HG03025 (cell line): ENCODE measurements at regions not wholly inside any gene's neighbourhood (a gene's known extent, or its start where the extent isn't known, plus 50 kb on each side); places are given as distances from the start of the nearest gene placed in this dataset.

Source experiments
- ATAC-seq: cut with Tn5 transposase; IDR thresholded peaks from one replicate; pipeline ENCODE4 v1.9.1; 2021; ENCODE audit warnings: mild to moderate bottlenecking, moderate library complexity; ENCODE audit not compliant: unreplicated experiment, low FRiP score

- ATAC-seq = no peak
Measured at GRCh38 chr4:12724510-12724909, 759.6 kb downstream of the RAB28 start.

DNA sequence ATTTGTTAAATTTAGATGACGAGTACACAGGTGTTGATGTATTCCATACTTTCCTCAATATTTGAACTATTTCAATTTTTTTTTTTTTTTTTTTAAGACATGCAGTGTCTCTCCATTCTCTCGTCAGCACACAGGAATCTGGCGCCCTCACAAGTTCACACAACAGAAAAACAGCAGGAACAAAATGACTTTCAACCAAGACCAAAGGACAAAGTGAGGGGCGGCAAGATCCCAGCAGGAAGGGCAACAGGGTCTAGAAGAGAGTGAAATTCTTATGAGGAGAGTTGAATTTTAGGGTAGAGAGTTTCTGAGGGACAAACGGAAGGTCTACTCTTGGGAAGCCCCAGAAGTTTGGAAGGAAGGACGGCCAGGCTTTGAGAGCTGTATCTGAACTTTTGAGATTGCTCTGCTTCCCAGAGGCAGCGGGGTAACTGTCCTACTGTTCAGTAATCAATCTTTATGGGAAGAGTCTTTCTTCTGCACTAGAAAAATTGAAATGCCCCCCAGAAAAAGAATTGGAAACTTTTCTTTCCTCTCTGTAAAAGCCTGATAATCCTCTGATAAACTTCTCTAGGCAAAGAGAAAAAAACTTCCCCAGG is 760.2 kb downstream of the RAB28 start:
- no peak for ATAC-seq

DNA sequence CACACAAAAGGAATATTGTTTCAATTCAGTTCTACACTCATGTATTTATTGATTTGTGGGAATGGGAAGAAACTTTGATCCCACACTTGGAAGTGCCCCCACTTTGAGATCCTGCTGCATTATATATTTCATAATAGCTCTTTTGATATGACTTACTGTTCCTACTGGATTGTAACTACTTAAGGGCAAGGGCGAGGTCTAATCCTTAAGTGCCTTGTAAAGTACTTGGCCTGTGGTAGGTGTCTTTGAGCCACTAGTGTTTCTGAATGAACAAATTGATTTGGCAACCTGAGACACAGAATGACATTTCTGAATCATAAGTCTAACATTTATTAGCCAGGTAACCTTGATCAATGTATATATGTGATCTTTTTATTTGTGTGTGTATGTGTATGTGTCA is 767.2 kb downstream of the RAB28 start:
- no peak for ATAC-seq

DNA sequence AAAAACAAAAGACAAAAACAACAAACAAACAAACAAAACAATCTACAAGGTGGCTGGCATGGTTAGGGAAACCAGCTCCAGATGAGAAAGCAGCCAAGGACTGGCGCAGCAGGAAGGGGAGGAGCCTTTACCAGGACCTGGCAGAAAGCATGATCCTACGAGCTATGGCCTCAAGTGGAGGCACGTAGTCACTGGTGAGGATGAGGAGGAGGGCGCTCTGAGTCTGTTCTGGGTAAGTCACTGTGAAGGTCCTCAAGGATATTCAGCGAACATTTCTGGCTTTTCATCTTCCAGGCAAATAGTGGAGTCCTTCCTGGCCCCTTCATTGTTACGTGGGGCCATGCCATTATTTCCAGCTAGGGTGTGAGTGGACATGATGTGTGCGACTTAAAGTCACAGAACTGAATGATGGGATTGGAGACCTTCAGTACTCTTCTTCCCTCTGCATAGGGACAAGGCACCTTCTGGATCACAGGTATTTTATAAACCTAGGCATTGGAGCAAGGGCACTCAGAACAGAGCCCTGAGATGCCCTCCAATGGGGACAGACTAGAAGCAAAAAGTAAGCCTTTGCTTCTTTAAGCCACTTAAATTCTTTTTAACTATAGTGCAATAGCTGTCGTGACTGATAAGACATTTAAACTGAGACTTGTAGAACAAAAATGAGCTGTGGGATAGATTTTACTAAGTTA is 771.3 kb downstream of the RAB28 start:
- no peak for ATAC-seq

DNA sequence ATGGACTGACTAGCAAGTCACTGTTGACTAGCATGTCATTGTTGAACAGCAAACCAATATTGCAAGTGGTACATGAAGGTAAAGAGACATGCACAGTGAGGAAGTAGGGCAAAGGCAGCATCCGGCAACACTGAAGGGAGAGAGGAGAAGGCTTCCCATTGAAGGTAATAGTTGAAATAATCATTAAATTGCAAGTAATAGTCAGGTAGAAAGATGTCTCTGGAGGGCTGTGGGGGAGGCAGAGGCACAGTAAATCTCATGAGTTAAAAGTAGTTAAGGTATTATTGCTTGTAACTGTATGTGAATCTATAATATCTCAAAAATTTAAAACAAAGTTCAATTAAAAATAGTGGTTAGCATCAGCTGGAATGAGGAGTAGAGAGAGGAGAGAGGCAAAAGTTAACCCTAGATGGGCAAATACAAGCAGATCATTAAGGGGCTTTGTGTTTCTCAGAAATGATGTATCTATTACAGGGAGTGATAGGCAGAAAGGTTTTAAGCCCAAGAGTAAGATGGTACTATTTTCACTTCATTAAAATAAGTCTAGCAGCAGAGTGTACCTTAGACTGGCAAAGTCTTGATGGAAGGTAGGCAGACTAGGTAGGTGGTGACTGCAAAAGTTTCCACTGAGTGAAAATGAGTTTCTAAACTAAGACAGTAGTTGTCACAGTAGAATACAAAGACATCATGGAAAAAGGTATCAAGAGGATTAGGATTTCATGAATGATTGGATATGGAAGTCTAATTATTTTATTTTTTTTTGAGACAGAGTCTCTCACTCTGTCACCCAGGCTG is 776.6 kb downstream of the RAB28 start:
- no peak for ATAC-seq

- ATAC-seq = no peak
Measured at GRCh38 chr4:12703036-12703435, 781.1 kb downstream of the RAB28 start.

DNA sequence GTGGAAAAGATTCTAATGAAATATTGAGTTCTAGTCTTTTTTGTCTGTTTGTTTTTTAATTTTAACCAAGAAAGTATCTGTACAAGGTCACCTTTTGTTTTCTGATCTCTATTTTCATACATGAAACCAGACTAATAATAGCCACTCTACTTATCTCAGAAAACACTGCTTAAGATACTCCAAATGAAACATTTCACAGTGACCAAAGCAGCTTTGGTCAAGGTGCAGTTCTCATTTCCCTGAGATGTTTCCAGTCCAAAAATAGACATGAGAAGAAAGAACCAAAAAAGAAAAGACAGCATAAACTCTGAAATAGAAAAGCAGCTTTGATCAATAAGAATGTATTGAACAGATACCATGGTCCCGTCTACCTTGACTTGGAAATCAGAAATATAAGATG is 782.8 kb downstream of the RAB28 start:
- peak; percentile 76 for ATAC-seq

DNA sequence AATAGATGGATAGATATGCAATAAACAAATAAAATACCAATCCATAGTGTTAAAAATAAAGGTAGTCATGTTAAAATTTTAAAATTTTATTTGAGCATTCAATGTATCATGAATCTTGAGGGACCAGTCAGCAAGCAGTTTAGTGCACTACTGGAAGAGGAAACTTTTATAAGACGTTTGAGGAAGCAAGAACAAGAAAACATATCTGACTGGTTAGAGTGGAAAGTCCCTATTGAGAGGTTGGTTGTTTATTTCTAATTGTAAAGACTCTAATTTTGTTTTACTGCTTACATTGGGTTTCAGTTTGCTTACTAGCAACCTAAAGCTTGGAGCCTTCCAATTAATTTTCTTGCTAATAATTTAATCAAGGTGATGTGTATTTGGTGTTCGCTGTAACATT is 786.2 kb downstream of the RAB28 start:
- ATAC-seq = no peak

- ATAC-seq = no peak
Measured at GRCh38 chr4:12692815-12693214, 791.3 kb downstream of the RAB28 start.

DNA sequence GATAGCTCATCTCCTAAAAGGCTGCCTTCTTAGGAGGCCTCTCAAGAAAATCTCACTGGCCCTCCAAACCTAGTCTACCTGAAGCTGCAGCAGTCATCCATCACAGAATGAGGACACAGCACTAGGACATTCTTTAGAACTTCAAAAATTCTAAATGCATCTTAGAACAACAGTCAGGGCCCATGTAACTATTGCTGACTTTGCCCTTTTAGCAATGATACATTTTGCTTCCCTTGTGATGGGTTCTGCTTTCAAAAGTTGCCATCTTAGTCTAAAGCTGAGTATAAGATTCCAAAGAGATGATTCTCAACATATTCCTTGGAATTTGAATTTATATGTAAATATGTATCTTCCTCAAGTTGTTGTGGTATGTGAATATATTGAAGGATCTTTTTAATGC is 793.0 kb downstream of the RAB28 start:
- no peak for ATAC-seq

GRCh38 chr4:12689457-12689856 is 794.7 kb downstream of the RAB28 start:
- ATAC-seq = no peak

GRCh38 chr4:12679217-12679616 is 804.9 kb downstream of the RAB28 start:
- peak; percentile 53 for ATAC-seq

DNA sequence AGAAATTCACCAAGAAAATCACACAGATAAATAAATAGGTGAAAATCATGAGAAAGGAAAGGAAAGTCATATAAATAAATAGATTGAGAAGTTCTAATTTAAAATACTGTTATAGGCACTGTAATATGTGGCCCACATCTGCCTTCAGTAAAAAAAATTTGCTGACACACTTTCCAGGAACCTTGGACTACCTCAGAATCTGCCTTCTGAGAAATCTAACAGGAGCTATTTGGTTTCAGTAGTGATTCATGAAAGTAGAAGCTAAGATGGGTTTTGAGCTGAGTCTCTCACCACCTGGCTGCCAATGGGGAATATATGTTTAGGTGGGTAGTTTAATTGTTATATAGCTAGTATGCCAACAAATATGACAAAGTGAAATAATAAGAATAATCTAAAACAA is 810.0 kb downstream of the RAB28 start:
- no peak for ATAC-seq

DNA sequence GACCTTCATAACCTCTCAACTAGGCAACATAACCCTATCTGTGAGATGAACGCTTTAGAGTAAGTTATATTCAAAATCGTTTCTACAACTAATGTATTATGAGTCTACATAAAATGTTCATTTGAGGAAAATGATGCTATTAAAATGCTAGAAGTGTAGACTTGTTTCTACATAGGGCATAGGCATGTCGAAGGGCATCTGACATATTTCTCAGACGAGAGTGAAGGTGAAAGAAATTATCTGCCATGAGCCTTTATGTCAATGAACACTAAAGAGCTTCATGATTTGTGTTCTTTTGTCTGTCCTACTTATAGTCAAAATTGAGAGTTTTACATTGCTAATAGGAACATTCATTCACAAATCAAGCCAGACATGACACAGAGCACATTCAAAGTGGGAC is 811.8 kb downstream of the RAB28 start:
- no peak for ATAC-seq

DNA sequence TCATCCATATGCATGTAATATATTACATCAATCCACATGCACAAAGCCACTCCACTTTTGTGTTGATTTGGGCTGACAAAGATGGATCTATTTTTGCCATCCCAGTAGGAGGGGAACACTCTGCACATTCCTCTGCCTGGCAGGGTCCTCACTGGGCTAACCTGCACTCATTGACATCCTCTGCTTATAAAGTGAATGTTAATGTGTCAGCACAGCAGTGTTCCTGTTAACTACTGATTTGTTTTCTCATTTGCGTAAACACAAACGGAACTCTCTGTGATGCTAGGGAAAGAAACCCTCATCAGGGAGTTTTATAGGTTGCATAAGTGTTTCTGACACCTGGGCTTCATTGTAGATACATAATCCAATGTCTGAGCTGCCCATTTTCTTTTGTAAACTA is 826.0 kb downstream of the RAB28 start:
- ATAC-seq = no peak

DNA sequence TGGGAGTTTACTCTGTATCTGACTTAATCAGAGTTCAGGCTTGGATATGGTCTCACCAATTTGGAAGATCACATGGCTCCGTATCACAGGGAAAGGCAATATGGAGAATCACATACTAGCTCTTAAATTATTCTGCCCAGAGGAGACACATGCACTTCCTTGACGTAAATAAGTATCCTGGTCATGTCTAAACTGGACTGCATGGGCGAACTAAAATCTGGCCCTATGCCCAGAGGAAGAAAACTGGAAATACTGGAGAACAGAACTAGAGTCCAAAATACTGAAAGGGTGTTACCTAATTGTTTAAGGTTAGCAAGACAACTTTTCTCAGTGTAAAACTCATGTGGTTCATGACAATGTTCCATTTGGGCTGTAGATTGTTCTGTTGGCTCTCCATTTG is 832.3 kb downstream of the RAB28 start:
- no peak for ATAC-seq

DNA sequence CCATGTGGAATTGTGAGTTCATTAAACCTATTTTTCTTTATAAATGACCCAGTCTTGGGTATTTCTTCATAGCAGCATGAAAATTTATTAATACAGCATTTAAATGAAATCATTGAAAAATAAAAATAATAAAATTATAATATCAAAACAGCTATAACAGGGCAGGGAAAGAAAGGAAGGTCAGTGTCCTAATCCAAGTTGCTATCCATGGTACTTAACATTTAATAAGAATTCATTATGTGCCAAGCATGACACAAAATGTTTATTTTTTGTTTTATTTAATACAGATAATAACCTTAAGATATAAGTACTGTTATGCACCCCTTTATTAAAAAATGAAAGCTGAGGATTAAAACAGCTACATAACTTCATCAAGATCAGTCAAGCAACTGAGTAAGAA is 838.4 kb downstream of the RAB28 start:
- ATAC-seq = no peak

DNA sequence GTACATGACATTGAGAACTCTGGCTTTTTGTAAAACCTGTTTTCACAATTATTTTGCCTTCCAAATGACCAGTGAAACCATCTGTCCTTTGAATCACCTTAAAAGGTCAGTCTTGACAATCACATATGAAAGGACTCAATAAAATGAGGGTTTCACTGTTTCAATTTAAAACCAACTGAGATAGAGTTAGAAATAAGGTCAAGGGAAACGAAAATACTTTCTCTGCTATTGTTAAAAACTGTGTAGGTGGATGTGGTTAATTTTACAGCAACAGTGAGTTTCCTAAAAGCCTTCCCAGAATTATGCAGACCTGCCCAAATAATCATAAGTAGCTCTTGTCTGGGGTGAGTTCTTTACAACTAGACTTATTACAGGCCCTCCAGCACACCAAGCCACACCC is 839.9 kb downstream of the RAB28 start:
- no peak for ATAC-seq

DNA sequence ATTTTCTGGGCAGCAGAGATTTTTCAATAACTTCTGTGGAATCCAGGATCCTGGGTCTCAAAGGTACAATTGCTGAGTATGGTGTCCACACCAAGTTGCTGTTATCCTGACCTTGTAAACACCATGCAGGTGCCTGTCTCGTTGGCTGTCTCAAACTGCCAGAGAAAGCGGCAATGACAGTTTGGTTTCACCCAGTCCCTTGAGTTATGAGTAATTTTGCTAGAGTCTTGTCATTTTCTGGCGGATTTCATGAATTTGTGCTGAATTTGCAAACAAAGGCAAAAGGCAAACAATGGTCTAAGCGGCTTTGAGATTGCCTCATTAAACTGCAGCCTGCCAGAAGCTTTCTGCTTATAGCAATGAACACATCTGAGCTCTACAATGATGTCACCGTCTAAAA is 847.9 kb downstream of the RAB28 start:
- ATAC-seq = no peak

DNA sequence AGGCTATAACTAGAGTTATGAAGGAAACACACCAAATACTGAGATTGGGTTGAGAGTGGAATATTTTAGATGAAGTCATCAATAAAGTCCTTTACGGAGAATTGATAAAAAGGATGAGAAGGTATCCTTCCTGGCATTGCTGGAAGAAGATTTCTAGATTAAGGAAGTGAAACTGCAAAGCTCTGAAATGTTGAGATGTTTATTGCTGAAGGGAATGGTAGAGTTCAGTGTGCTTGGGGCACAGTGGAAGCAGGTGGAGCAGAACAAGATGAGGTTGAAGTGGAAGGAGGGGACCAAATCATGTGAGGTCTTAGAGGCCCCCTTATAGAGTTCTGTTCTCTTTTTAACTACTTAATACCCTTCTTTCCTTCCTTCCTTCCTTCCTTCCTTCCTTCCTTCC is 848.5 kb downstream of the RAB28 start:
- no peak for ATAC-seq

DNA sequence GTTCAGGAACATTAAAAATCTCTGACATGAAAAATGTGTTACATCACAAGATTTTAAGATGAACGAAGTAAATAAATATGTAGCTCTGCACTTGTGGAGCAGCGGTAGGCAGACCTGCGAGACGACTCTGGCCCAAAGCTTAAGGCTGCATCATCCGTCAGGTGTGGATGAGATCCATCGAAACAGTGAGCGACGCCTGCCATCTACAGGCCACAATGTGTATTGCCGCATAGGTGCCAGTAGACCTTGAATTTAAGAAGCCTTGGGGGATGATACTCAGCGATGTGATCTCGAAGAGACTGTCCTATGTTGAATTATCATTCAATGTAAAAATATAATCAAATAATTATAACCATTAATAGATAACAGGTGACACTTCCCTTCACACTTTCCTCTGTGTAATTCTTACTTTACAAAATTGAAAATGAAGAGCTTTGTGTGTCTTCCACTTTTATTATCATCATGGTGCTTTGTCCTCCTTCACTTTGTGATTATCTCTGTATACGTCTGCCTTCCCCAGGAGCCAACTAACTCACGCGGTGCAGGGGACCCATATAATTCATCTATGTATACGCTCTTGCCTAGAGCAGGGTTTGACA is 851.0 kb downstream of the RAB28 start:
- ATAC-seq = peak; percentile 96
